CD4-positive, alpha-beta T cell treated with Interleukin-6 at 100 ng/mL for 8 hours (primary cell): ENCODE measurements at regions not wholly inside any gene's neighbourhood (a gene's known extent, or its start where the extent isn't known, plus 50 kb on each side); places are given as distances from the start of the nearest gene placed in this dataset.
"Not testable (repeated sequence)": the region's sequence is repeated elsewhere in the genome, so short reads cannot be mapped to it uniquely, and the experiment has no call there.

Source experiments
- DNase-seq: peaks from one replicate; pipeline ENCODE4 v3.0.0-alpha.2; 2020; ENCODE audit warnings: mixed read lengths, low spot score

- peak; percentile 3 for DNase-seq
Observed at GRCh38 chr3:155995525-155996370, 124.6 kb upstream of the KCNAB1 start.

- no peak for DNase-seq
Observed at GRCh38 chr3:155996882-155997281, 123.5 kb upstream of the KCNAB1 start.

- DNase-seq = not testable (repeated sequence)
Observed at GRCh38 chr3:155998173-155998572, 122.2 kb upstream of the KCNAB1 start.

GRCh38 chr3:156005736-156006135 is 114.6 kb upstream of the KCNAB1 start:
- no peak for DNase-seq

GRCh38 chr3:156010829-156011228 is 109.5 kb upstream of the KCNAB1 start:
- DNase-seq = no peak

- DNase-seq = no peak
Observed at GRCh38 chr3:156014489-156014888, 105.9 kb upstream of the KCNAB1 start.

- DNase-seq = no peak
Observed at GRCh38 chr3:156016902-156017301, 103.5 kb upstream of the KCNAB1 start.

GRCh38 chr3:156017352-156018030 is 102.9 kb upstream of the KCNAB1 start:
- DNase-seq = no peak

GRCh38 chr3:156024904-156025533 is 95.4 kb upstream of the KCNAB1 start:
- DNase-seq = no peak

GRCh38 chr3:156029208-156029607 is 91.2 kb upstream of the KCNAB1 start:
- DNase-seq = no peak

- DNase-seq = no peak
Observed at GRCh38 chr3:156030723-156031122, 89.7 kb upstream of the KCNAB1 start.

- DNase-seq = no peak
Observed at GRCh38 chr3:156033428-156033827, 87.0 kb upstream of the KCNAB1 start.

- no peak for DNase-seq
Observed at GRCh38 chr3:156035158-156035557, 85.2 kb upstream of the KCNAB1 start.

- no peak for DNase-seq
Observed at GRCh38 chr3:156036258-156037053, 83.9 kb upstream of the KCNAB1 start.

GRCh38 chr3:156037356-156037755 is 83.0 kb upstream of the KCNAB1 start:
- DNase-seq = no peak

GRCh38 chr3:156038869-156039268 is 81.5 kb upstream of the KCNAB1 start:
- no peak for DNase-seq

- no peak for DNase-seq
Observed at GRCh38 chr3:156040041-156040440, 80.3 kb upstream of the KCNAB1 start.

GRCh38 chr3:156041216-156041841 is 79.0 kb upstream of the KCNAB1 start:
- DNase-seq = not testable (repeated sequence)

- DNase-seq = not testable (repeated sequence)
Observed at GRCh38 chr3:156041856-156042255, 78.5 kb upstream of the KCNAB1 start.

GRCh38 chr3:156043832-156044633 is 76.3 kb upstream of the KCNAB1 start:
- not testable (repeated sequence) for DNase-seq

GRCh38 chr3:156044634-156044975 is 75.8 kb upstream of the KCNAB1 start:
- no peak for DNase-seq
